ENCODE measurements at regions not wholly inside any gene's neighbourhood (a gene's known extent, or its start where the extent isn't known, plus 50 kb on each side); places are given as distances from the start of the nearest gene placed in this dataset. TPM values are rescaled to one million over a fixed set of nuclear protein-coding genes. Genes with fewer than 3 reads are reported as not detected.

Small RNA genes lying in the stretch of these regions (microRNA-seq; reads per million reads assigned to microRNA genes)
- gene MIR5093 (ENCODE audit: borderline number of aligned reads, borderline replicate concordance): not detected

Small RNA genes lying in the stretch of these regions (small RNA-seq; reads per million reads assigned to genes)
- gene COX6CP16 (not detected), gene MIR5093 (not detected)

All from vagina (tissue), 2 donors.